ENCODE measurements at regions not wholly inside any gene's neighbourhood (a gene's known extent, or its start where the extent isn't known, plus 50 kb on each side); places are given as distances from the start of the nearest gene placed in this dataset.
"Not testable (repeated sequence)": the region's sequence is repeated elsewhere in the genome, so short reads cannot be mapped to it uniquely, and the experiment has no call there.

- Histone ChIP-seq H3K9me3 (ENCODE audit: control insufficient read depth, insufficient read depth, low read length) (peaks cover 5% of the 10 kb centered on the region), H3K27ac (ENCODE audit: low read depth, low read length) (no peak overlapping the region), H3K4me3 (ENCODE audit: low read depth, low read length) (no peak overlapping the region), H3K27me3 (ENCODE audit: control insufficient read depth, insufficient read depth, low read length) (peaks cover 10% of the 10 kb centered on the region)
- DNase-seq (ENCODE audit: low read depth, low spot score), result no peak
- ChIA-PET CTCF (no interaction called here), POLR2A (no interaction called here)
- no peak for TF ChIP-seq CTCF (IDR thresholded peaks at IDR 0.05; ENCODE audit: low read depth, low read length)
These were observed 128.5 kb downstream of the IRX5 start for GRCh38 chr16:55059146-55059545.

- Histone ChIP-seq H3K27me3 (ENCODE audit: control insufficient read depth, insufficient read depth, low read length) (peaks cover 9% of the 10 kb centered on the region), H3K9me3 (ENCODE audit: control insufficient read depth, insufficient read depth, low read length) (peaks cover 5% of the 10 kb centered on the region; the same call in 1 of the 2 replicates), H3K27ac (ENCODE audit: low read depth, low read length) (no peak overlapping the region), H3K4me3 (ENCODE audit: low read depth, low read length) (no peak overlapping the region)
- no peak for DNase-seq (ENCODE audit: low read depth, low spot score)
- CTCF ChIA-PET, result no interaction called here
- TF ChIP-seq CTCF (IDR thresholded peaks at IDR 0.05; ENCODE audit: low read depth, low read length), result no peak
- POLR2A ChIA-PET, result no interaction called here
These were observed 130.5 kb downstream of the IRX5 start for GRCh38 chr16:55061126-55061525.

GRCh38 chr16:55062442-55062841, 131.8 kb downstream of the IRX5 start:
- no peak for DNase-seq (ENCODE audit: low read depth, low spot score)
- CTCF ChIA-PET, result no interaction called here

GRCh38 chr16:55072976-55073375, 142.3 kb downstream of the IRX5 start:
- TF ChIP-seq CTCF (IDR thresholded peaks at IDR 0.05; ENCODE audit: low read depth, low read length), result no peak
- H3K27me3 ChIP-seq (ENCODE audit: control insufficient read depth, insufficient read depth, low read length), result no peaks in the 10 kb centered on the region
- CTCF ChIA-PET, result no interaction called here
- H3K27ac ChIP-seq (ENCODE audit: low read depth, low read length), result no peak overlapping the region
- no peak for DNase-seq (ENCODE audit: low read depth, low spot score)
- no peak overlapping the region for H3K4me3 ChIP-seq (ENCODE audit: low read depth, low read length)
- POLR2A ChIA-PET, result no interaction called here
- H3K9me3 ChIP-seq (ENCODE audit: control insufficient read depth, insufficient read depth, low read length), result peaks cover 11% of the 10 kb centered on the region

More at GRCh38 chr16:55062442-55062841, 131.8 kb downstream of the IRX5 start:
- POLR2A ChIA-PET, result no interaction called here
- TF ChIP-seq CTCF (IDR thresholded peaks at IDR 0.05; ENCODE audit: low read depth, low read length), result no peak
- peaks cover 1% of the 10 kb centered on the region for H3K27me3 ChIP-seq (ENCODE audit: control insufficient read depth, insufficient read depth, low read length)
- H3K27ac ChIP-seq (ENCODE audit: low read depth, low read length), result no peak overlapping the region
- H3K4me3 ChIP-seq (ENCODE audit: low read depth, low read length), result no peak overlapping the region
- no peaks in the 10 kb centered on the region for H3K9me3 ChIP-seq (ENCODE audit: control insufficient read depth, insufficient read depth, low read length)

GRCh38 chr16:55073830-55074229, 143.2 kb downstream of the IRX5 start:
- ChIA-PET POLR2A (no interaction called here), CTCF (no interaction called here)
- Histone ChIP-seq H3K27me3 (ENCODE audit: control insufficient read depth, insufficient read depth, low read length) (no peaks in the 10 kb centered on the region), H3K27ac (ENCODE audit: low read depth, low read length) (no peak overlapping the region), H3K9me3 (ENCODE audit: control insufficient read depth, insufficient read depth, low read length) (peaks cover 11% of the 10 kb centered on the region), H3K4me3 (ENCODE audit: low read depth, low read length) (no peak overlapping the region)
- TF ChIP-seq CTCF (IDR thresholded peaks at IDR 0.05; ENCODE audit: low read depth, low read length), result no peak
- DNase-seq (ENCODE audit: low read depth, low spot score), result no peak

- CTCF ChIA-PET, result interaction anchor here (0.6 kb wide), 1 partner anchor 640 kb away, joined by 3 read pairs; no protein-coding TSS in a partner anchor
- H3K27me3 ChIP-seq (ENCODE audit: control insufficient read depth, insufficient read depth, low read length); H3K27ac ChIP-seq (ENCODE audit: low read depth, low read length); DNase-seq (ENCODE audit: low read depth, low spot score); POLR2A ChIA-PET; H3K4me3 ChIP-seq (ENCODE audit: low read depth, low read length): not testable (repeated sequence)
- peaks cover 11% of the 10 kb centered on the region for H3K9me3 ChIP-seq (ENCODE audit: control insufficient read depth, insufficient read depth, low read length)
These were observed 144.5 kb downstream of the IRX5 start for GRCh38 chr16:55075208-55075607.
